Adipocyte (in vitro differentiated cells): ENCODE measurements at regions not wholly inside any gene's neighbourhood (a gene's known extent, or its start where the extent isn't known, plus 50 kb on each side); places are given as distances from the start of the nearest gene placed in this dataset.
"Not testable (repeated sequence)": the region's sequence is repeated elsewhere in the genome, so short reads cannot be mapped to it uniquely, and the experiment has no call there.

Experiments used
- DNase-seq: peaks from one replicate; pipeline ENCODE4 v3.0.0-alpha.2; 2015; ENCODE audit warnings: low read depth
- H3K27me3 ChIP-seq: replicated peaks from 2 replicates; pipeline ENCODE4 v1.7.0; 2013; ENCODE audit warnings: mild to moderate bottlenecking, low read length, moderate library complexity; ENCODE audit not compliant: control insufficient read depth, insufficient read depth
- H3K36me3 ChIP-seq: 2 replicates; pipeline ENCODE4 v1.7.0; 2013; ENCODE audit warnings: low read length, mild to moderate bottlenecking, moderate library complexity; ENCODE audit not compliant: control insufficient read depth, insufficient read depth, severe bottlenecking
- H3K4me1 ChIP-seq: 2 replicates; pipeline ENCODE4 v1.7.0; 2013; ENCODE audit warnings: mild to moderate bottlenecking, low read length, moderate library complexity; ENCODE audit not compliant: control insufficient read depth, insufficient read depth
- H3K4me3 ChIP-seq: 2 replicates; pipeline ENCODE4 v1.7.0; 2013; ENCODE audit warnings: mild to moderate bottlenecking, low read length, moderate library complexity
- H3K9ac ChIP-seq: 2 replicates; pipeline ENCODE4 v1.7.0; 2013; ENCODE audit warnings: mild to moderate bottlenecking, low read length, moderate library complexity
- H3K9me3 ChIP-seq: 2 replicates; pipeline ENCODE4 v1.7.0; 2013; ENCODE audit warnings: mild to moderate bottlenecking, low read length, moderate library complexity; ENCODE audit not compliant: control insufficient read depth

- not testable (repeated sequence) for DNase-seq, H3K36me3 ChIP-seq, H3K4me1 ChIP-seq, H3K4me3 ChIP-seq, H3K9ac ChIP-seq, H3K27me3 ChIP-seq, H3K9me3 ChIP-seq
These were observed 77.9 kb downstream of the NR4A2 start for GRCh38 chr2:156254637-156255067.

GRCh38 chr2:156253765-156254164 is 78.8 kb downstream of the NR4A2 start:
- DNase-seq, result no peak
- Histone ChIP-seq H3K4me3 (no peak overlapping the region), H3K36me3 (no peaks in the 10 kb centered on the region), H3K27me3 (no peaks in the 10 kb centered on the region), H3K4me1 (no peaks in the 10 kb centered on the region), H3K9me3 (no peaks in the 10 kb centered on the region), H3K9ac (no peak overlapping the region)

- no peak overlapping the region for H3K4me3 ChIP-seq
- DNase-seq, result peak; percentile 32
- no peaks in the 10 kb centered on the region for H3K4me1 ChIP-seq
- H3K36me3 ChIP-seq, result no peaks in the 10 kb centered on the region
- no peak overlapping the region for H3K9ac ChIP-seq
- H3K9me3 ChIP-seq, result peaks cover 5% of the 10 kb centered on the region
- H3K27me3 ChIP-seq, result no peaks in the 10 kb centered on the region
These were observed 89.6 kb downstream of the NR4A2 start for GRCh38 chr2:156242874-156243273.

GRCh38 chr2:156237558-156237957 is 95.0 kb downstream of the NR4A2 start:
- Histone ChIP-seq H3K9me3 (peaks cover 31% of the 10 kb centered on the region), H3K9ac (no peak overlapping the region), H3K36me3 (no peaks in the 10 kb centered on the region), H3K27me3 (no peaks in the 10 kb centered on the region), H3K4me3 (no peak overlapping the region), H3K4me1 (no peaks in the 10 kb centered on the region)
- DNase-seq, result no peak

GRCh38 chr2:156229724-156230362 is 102.7 kb downstream of the NR4A2 start:
- peaks cover 25% of the 10 kb centered on the region for H3K9me3 ChIP-seq
- H3K27me3 ChIP-seq, result no peaks in the 10 kb centered on the region
- no peaks in the 10 kb centered on the region for H3K4me1 ChIP-seq
- no peak for DNase-seq
- H3K36me3 ChIP-seq, result no peaks in the 10 kb centered on the region
- no peak overlapping the region for H3K9ac ChIP-seq
- no peak overlapping the region for H3K4me3 ChIP-seq

GRCh38 chr2:156223328-156223727 is 109.2 kb downstream of the NR4A2 start:
- not testable (repeated sequence) for H3K36me3 ChIP-seq, H3K9ac ChIP-seq, H3K4me3 ChIP-seq, DNase-seq, H3K27me3 ChIP-seq, H3K4me1 ChIP-seq
- H3K9me3 ChIP-seq, result peaks cover 17% of the 10 kb centered on the region

GRCh38 chr2:156221703-156222102 is 110.8 kb downstream of the NR4A2 start:
- Histone ChIP-seq H3K4me1 (no peaks in the 10 kb centered on the region), H3K9ac (no peak overlapping the region), H3K36me3 (no peaks in the 10 kb centered on the region), H3K4me3 (no peak overlapping the region), H3K27me3 (no peaks in the 10 kb centered on the region), H3K9me3 (peaks cover 17% of the 10 kb centered on the region)
- DNase-seq, result no peak

- no peak overlapping the region for H3K4me3 ChIP-seq
- H3K27me3 ChIP-seq, result no peaks in the 10 kb centered on the region
- H3K36me3 ChIP-seq, result no peaks in the 10 kb centered on the region
- no peak overlapping the region for H3K9ac ChIP-seq
- H3K4me1 ChIP-seq, result no peaks in the 10 kb centered on the region
- peaks cover 17% of the 10 kb centered on the region for H3K9me3 ChIP-seq
- no peak for DNase-seq
These were observed 112.9 kb downstream of the NR4A2 start for GRCh38 chr2:156219491-156220100.

- H3K36me3 ChIP-seq, result no peaks in the 10 kb centered on the region
- H3K4me1 ChIP-seq, result no peaks in the 10 kb centered on the region
- no peak overlapping the region for H3K9ac ChIP-seq
- H3K27me3 ChIP-seq, result no peaks in the 10 kb centered on the region
- no peak for DNase-seq
- peaks cover 2% of the 10 kb centered on the region for H3K9me3 ChIP-seq
- no peak overlapping the region for H3K4me3 ChIP-seq
These were observed 116.9 kb downstream of the NR4A2 start for GRCh38 chr2:156215656-156216055.

- H3K36me3 ChIP-seq, result no peaks in the 10 kb centered on the region
- peaks cover 2% of the 10 kb centered on the region for H3K9me3 ChIP-seq
- no peaks in the 10 kb centered on the region for H3K27me3 ChIP-seq
- no peaks in the 10 kb centered on the region for H3K4me1 ChIP-seq
- no peak for DNase-seq
- no peak overlapping the region for H3K9ac ChIP-seq
- no peak overlapping the region for H3K4me3 ChIP-seq
These were observed 121.2 kb downstream of the NR4A2 start for GRCh38 chr2:156211318-156211717.

- no peaks in the 10 kb centered on the region for H3K4me1 ChIP-seq
- H3K36me3 ChIP-seq, result no peaks in the 10 kb centered on the region
- H3K9me3 ChIP-seq, result no peaks in the 10 kb centered on the region
- no peak for DNase-seq
- no peaks in the 10 kb centered on the region for H3K27me3 ChIP-seq
- H3K4me3 ChIP-seq, result no peak overlapping the region
- no peak overlapping the region for H3K9ac ChIP-seq
These were observed 126.2 kb downstream of the NR4A2 start for GRCh38 chr2:156206355-156206754.

- Histone ChIP-seq H3K9me3 (no peaks in the 10 kb centered on the region), H3K4me1 (peaks cover 5% of the 10 kb centered on the region), H3K36me3 (no peaks in the 10 kb centered on the region), H3K27me3 (no peaks in the 10 kb centered on the region), H3K4me3 (no peak overlapping the region), H3K9ac (no peak overlapping the region)
- peak; percentile 37 for DNase-seq
These were observed 132.9 kb downstream of the NR4A2 start for GRCh38 chr2:156199588-156199987.
